HG02642 (cell line): ENCODE measurements at regions not wholly inside any gene's neighbourhood (a gene's known extent, or its start where the extent isn't known, plus 50 kb on each side); places are given as distances from the start of the nearest gene placed in this dataset.
"Not testable (repeated sequence)": the region's sequence is repeated elsewhere in the genome, so short reads cannot be mapped to it uniquely, and the experiment has no call there.

Experiments
- ATAC-seq: cut with Tn5 transposase; IDR thresholded peaks from one replicate; pipeline ENCODE4 v1.9.1; 2021; ENCODE audit warnings: mild to moderate bottlenecking; ENCODE audit not compliant: unreplicated experiment, poor library complexity

DNA sequence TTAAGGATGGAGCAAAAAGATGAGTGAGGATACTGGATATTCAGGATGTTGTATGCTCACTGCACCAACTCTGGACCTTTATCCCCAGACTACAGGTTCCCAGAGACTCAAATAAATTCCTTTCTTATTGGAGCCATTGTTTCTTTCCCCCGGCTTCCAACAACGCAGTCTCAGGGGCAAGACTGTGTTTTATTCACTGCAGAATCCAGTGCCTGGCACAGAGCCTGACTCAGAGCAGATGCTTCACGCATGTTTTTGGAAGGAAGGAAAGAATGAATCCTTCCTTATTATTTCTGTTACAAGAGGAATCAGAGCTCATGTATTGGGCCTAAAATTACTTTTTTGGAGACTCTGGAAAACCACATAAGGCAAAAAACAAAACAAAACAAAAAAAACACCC, 96.0 kb upstream of the VGLL4 start:
- no peak for ATAC-seq

DNA sequence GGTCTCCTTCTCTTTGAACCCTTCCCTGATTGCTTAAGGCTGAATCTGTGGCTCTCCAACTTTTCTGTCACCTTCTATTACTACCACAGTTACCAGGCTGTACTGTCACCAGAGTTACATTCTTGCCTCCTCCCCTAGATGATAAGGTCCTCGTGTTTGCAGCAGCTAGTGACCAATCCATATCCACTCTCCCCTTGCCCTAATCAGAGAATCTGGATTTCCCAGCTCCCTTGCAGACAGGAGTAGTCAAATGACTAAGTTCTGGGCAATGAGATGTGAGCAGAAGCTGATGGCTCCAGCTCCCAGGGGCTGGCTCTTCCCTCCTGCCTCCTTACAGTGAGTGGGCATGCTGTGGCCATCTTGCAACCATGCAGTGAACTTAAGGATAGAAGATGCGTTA, 95.4 kb upstream of the VGLL4 start:
- ATAC-seq, result no peak

DNA sequence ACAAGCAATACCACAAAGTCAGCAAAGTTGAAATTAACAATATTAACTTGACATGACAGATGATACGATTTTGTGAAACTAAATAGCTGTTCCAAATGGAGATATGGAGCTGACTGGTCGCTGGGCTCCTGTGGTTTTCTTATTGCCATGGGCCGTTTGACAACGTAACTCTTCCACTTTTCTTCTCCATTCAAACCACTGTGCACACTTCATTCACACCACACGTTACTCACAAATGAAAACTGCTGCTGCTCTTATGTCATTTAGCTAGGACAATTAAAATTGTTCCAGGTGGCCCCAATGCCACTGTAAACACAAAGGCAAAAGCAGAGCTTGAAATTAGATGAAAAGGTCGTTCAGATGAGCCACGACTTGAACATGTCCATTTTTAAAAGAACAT, 94.0 kb upstream of the VGLL4 start:
- ATAC-seq, result no peak

DNA sequence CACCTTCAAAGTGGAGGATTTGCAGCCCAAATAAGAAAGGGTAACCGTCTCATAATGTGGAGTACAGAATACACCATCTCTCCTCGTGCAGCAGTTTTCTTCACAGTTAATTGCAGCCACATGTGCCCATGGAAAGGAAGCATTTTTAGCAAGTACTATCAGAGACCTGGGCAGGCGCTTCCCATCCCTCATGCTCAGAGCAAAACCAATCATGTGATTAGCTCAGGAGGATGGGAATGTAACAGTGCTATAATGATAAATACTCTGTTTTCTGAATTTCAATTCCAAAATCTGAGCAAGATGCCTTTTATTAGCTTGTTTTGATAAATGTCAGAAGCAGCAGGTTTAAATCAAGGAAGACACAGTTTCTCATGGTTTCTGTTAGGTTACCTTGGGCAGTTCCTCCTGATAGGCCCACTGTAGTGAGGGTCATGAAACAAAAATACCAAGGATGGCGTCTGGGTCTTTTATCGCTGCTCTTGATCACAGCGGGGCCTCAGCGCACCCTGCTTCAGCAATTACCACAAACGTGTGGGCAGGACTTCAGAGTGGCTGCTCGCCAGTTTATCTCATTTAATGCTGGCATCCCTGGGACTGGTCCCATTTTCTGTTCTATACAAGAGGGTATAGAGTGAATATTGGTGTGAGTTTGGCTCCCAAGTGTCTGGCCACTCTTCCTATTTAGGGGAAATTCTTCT, 92.6 kb upstream of the VGLL4 start:
- ATAC-seq, result no peak

DNA sequence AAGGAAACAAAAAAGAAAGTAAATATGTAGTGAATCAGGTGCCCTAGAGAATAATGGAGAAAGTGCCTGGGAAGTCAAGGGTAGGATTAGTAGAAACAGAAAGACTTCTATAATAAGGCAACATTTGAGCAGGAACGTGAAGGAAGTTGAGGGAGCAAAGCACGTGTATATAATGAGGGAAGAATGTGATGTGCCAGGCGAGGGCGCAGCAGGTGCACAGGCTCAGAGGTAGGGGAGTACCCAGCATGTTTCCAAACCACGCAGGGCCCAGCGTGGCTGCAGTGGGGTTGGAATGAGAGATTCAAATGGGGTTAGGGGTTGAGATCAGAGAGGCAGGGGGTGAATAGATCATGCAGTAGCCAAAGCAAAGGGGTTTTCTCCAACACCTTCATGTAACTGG, 91.9 kb upstream of the VGLL4 start:
- no peak for ATAC-seq

DNA sequence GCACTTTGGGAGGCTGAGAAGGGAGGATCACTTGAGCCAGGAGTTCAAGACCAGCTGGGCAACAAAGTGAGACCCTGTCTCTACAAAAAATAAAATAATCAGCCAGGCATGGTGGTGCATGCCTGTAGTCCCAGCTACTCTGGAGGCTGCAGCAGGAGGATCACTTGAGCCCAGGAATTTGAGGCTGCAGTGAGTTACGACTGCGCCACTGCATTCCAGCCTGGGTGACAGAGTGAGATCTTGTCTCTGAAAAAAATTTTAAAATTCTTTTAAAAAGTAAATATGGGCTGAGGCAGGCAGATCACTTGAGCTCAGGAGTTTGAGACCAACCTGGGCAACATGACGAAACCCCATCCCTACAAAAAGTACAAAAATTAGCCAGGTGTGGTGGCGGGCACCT, 91.4 kb upstream of the VGLL4 start:
- not testable (repeated sequence) for ATAC-seq

DNA sequence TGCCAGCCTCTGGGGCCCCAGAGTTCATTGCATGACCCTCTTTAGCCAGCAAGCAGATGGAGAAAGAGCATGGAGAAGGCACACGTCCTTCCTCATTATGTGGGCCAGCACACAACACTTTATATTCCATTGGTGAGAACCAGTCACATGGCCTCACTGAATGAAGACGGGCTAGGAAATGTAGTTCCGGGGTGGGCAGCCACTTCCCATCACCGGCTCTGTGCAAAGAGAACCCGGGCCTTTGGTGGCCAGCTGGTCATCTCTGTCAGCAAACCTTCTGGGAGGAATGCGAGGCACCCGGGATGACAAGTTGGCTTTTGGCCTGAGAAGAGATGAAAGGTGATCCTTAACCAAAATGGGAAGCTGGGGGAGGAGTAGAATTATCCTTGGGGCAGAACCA, 90.2 kb upstream of the VGLL4 start:
- ATAC-seq, result no peak

DNA sequence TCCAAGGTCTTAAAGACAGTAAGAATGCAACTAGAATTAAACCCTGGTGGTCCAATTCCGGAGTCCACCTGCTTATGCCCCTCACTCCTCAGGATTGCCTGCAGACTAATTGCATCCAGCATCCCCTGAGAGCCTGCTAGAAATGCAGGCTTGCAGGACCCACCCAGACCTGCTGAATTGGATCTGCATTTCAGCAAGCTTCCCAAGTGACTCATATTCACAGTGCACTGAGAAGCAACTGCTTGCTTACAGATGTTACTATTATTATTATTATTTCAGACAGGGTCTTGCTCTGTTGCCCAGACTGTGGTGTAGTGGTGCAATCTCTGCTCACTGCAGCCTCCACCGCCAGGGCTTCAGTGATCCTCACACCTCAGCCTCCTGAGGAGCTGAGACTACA, 83.5 kb upstream of the VGLL4 start:
- ATAC-seq, result no peak

DNA sequence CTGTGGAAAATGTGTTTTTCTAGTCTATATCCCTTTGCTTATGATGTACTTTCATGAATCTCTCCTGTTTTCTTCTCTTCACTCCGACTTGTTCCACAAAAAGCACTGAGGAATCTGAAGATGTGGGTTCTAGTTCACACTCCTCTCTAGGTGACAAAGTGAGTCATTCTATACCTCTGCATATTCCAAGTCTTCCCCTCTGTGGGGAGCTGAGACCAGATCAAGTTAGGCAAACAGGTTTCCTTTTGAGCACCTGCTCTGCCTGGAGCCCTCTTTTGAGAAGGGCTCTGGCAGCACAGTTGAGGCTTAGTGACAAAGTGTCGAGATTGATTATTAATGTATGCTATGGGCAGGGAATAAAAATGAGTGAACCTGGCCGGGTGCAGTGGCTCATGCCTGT, 82.4 kb upstream of the VGLL4 start:
- no peak for ATAC-seq

DNA sequence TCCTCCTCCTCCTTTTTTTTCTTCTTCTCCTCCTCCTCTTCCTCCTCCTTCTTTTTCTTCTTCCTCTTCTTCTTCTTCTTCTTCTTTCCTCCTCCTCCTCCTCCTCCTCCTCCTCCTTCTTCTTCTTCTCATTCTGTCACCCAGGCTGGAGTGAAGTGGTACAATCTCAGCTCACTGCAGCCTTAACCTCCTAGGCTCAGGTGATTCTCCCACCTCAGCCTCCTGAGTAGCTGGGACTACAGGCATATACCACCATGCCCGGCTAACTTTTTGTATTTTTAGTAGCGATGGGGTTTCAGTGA, 81.6 kb upstream of the VGLL4 start:
- not testable (repeated sequence) for ATAC-seq

DNA sequence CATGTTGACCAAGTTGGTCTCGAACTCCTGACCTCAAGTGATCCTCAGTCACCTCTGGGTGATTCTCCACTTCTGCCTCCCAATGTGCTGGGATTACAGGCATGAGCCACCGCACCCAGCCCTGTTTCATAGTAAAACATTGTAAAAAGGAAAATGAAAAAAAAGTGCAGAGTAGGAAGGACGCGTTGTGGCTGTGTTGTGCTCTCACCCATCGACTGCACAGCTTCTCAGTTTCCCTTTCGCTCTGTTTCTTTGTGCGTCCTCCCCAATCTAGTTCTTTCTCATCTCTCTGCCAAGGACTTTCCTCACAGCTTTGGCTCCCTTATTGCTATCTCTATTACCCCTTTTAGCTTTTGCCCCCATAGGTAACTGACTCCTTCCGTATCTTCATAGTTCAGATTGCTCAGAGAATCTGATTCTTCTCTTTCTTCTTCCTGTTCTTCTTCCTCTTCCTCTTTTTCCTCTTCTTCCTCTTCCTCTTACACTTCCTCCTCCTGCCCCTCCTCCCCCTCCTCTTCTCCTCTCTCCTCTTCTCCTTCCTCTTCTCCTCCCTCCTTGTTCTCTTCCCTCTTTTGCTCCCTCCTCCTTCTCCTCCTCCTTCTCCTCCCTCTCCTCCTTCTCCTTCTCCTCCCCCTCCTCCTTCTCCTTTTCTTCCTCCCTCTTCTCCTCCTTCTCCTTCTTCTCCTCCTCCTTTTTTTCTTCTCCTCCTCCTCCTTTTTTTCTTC, 81.1 kb upstream of the VGLL4 start:
- ATAC-seq, result peak; percentile 60

DNA sequence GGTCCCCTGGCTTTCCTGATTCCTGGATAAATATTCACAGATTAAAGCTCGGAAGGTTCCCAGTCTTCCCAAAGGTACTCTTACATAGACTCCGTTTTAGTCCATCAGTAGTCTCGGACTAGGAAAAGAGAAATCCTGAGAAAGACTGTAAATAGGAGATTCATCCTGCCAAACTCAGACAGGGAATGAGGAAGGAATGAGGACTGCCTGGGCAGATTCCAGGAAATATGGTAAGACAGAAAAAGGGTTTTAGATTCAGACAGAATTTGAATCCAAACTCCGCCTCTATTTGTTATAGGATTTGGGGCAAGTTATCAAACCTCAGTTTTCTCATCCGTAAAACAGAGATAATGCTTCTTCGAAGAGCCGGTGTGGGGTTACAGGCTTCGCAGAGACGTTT, 77.8 kb upstream of the VGLL4 start:
- ATAC-seq, result no peak

DNA sequence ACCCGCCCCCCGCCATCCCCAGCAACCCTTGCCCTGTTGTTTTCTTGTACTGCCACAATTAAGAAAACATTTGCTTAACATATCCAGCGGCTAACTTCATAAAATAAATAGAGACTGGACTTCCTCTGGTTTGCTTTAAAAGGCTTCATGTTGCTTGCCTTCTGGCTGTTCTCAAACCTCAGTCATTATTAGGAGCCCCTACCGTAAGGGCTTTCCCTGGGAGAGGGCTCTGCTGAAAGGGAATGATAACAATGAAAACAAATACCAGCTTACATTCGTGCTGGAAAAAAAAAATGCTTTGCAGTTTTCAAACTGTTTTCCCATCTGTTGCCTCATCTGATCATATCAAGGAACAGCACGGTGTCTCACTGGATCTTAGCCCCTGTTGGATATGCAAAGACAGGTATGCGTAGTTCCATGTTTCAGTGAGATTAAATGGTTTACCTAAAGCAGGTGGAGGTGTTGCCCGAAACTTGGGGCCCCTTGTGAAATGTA, 77.2 kb upstream of the VGLL4 start:
- no peak for ATAC-seq

DNA sequence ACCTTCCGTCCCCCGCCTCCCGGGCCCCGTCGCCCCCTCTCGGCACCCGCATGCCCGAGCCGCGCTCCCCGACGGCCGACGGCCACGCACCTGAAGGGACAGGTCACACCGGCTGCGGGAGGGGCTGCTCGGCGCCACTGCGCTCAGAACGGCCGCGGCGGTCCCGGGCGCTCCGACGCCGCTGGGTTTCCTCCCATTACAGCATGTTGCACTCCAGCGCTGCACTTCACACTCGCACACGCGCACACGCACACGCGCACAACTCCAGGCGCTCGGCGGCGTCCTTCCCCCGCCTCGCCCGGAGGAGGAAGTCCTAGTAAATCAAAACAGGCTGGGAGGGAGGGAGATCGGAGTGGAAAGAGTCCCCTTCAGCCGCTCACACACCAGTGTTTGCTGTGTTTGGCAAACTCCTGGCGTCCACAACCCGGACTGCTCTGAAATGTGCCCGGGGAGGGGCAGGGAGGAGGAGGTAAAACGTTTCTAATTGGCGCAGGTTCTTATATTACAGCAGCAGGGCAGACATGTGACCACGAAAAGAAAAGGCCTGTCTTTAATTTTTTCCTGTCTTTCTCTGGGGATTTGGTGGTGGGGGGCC, 76.7 kb upstream of the VGLL4 start:
- peak; percentile 33 for ATAC-seq

DNA sequence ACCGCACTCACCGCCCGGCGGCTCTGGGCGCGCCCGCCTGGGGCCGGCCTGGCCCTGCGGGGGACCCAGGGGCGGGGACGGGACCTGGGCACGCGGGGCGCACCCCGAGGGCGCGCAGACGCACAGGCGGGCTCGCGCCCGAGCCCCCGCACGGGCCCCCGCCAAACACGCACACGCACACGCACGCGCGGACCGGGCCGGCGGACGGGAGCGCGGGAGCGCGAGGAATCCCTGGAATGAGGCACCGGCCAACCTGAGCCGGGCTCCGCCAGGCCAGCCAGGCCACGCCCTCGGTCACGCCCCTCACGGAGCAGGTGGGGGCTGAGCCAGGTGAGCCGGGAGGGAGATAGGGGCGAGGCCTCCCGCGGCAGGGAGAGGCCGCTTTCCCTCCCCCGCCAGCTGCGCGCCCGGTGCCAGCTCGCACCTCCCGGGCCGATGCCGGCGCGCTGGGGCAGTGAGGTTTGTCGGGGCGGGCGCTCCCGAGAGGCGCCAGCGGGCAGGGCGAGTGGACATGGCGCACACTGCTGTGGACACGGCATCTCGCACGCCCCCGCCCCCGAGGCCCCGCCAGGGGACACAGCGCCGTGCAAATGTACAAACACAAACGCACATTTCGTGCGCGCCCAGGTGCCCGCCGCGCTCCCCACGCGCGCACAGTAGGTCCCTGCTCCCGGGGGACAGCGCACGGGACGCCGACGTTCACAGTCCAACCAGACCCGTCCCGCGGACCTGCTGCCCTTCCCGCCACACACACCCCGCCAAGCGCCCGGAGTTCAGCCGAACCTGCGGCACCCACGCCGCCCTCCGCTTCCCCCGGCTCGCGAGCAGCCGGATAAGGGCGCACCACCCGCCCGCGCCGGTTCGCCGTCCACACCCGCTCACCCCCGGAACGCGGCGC, 75.9 kb upstream of the VGLL4 start:
- ATAC-seq, result peak; percentile 71

DNA sequence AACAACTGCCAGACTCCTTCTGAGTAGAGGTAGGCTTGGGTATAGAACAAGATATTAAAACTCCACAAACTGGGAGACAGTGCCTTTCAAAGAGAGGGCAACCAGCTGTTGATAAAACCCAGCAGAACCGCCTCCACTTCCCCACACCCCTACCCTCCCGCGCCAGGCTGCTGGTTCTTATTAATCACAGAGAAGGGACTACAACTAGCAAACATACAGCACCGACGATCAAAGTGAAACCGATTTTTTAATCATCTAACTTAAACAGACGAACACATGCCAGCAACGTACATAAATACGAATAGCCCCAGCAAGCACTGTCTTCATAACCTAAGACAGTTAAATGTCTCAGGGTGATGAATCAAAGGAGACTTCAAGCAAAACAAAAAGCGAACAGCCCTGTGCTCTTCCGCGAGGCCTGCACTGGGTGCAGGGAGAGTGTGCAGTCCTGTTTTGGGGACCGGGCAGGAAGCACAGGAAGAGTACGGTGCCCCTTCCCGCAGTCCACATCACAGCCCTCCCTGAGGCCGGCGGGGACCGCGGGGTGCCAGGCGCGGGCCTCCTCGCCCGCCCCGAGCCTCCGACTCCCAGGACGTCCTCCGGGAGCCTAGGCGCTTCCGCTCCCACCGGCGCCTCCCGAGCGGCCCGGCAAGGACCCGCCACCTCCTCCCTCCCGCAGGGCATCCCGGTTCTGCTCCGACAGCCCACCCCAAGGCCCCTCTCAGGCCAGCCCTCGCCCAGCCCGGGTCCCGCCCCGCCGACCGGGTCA, 75.1 kb upstream of the VGLL4 start:
- ATAC-seq, result peak; percentile 34

DNA sequence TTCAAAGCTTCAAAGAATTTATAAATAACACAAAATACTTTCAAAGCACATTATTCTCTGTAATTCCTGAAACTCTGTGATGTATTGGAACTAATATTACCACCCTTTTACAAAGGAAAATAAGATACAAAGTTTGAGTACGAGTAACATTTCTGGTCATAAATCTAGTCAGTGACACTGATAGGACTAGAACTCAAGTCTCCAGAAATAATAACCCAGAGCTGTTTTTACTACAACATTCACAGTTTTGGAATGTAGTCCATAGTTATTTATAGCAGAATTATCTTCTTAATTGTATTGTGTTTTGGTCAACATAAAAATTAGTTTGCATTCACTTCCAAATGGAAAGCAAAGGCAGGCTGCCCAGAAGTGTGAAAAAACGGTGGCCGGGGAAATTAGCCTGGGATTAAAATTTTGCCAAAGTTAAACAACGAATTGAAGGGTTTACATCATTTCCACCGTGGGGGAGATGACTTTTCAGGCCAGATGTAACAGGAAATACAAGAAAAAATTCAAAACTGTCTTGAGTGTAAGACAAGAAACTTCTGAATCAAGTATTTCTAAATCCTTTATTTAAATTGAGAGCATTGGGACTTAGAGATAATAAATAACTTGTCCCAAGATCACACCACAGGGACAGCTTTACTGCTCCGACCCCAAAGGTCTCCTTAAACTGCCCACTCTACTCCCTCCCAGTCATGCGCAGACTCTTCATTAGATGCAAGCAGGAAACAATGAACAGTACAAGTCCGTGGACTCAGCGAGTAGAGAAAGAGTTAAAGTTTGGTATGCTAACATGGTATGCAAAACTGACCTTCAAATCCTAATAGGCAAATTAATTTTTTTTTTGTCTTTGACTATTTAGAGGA, 74.3 kb upstream of the VGLL4 start:
- peak; percentile 16 for ATAC-seq

DNA sequence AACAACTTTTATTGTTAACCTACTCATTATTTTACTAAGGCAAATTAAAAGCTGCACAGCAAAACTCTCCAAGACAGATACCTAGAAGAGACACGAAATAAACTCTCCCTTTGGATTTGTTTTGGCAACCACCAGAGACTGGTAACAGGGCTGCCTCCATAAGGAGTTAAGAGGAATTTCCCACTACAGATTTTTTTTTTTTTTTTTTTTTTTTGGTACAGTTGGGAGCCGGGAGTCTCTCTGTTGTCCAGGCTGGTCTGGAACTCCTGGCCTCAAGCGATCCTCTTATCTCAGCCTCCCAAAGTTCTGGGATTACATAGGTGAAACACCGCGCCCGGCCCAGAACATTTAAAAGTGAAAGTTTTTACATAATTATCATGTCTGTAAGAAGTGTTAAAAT, 73.6 kb upstream of the VGLL4 start:
- no peak for ATAC-seq
